Right lobe of liver (tissue), 6 donors: ENCODE measurements at regions not wholly inside any gene's neighbourhood (a gene's known extent, or its start where the extent isn't known, plus 50 kb on each side); places are given as distances from the start of the nearest gene placed in this dataset.

Experiments
- ATAC-seq, 4 donors: fragments of 200-7000 bp; cut with Tn5 transposase; one replicate each; pipeline ENCODE4 v1.9.1; 2020; ENCODE audit warnings: mild to moderate bottlenecking in 4 of 4, moderate library complexity in 4 of 4
- DNase-seq, 3 donors: peaks; one replicate each; pipeline ENCODE4 v3.0.0-alpha.2; 2020
- H3K27ac ChIP-seq, 3 donors: fragments of 200-600 bp; one replicate each; pipeline ENCODE4 v1.8.0; 2022
- H3K27me3 ChIP-seq, 2 donors: fragments of 200-600 bp; one replicate each; pipeline ENCODE4 v1.8.0; 2022
- H3K36me3 ChIP-seq, 4 donors: fragments of 200-600 bp; sonication (generic) in 1 of 4; one replicate each; pipeline versions ENCODE4 v1.5.1 to v1.8.0; 2017 to 2022; ENCODE audit warnings: control low read depth in 1 of 4
- H3K4me1 ChIP-seq, 4 donors: fragments of 200-600 bp; sonication (generic) in 1 of 4; one replicate each; pipeline versions ENCODE4 v1.5.1 to v1.8.0; 2017 to 2022; ENCODE audit warnings: control low read depth in 1 of 4
- H3K4me3 ChIP-seq, 3 donors: fragments of 200-600 bp; one replicate each; pipeline ENCODE4 v1.8.0; 2022
- H3K9me3 ChIP-seq, 4 donors: fragments of 200-600 bp; sonication (generic) in 1 of 4; one replicate each; pipeline versions ENCODE4 v1.5.1 to v1.8.0; 2017 to 2022; ENCODE audit warnings: control low read depth in 1 of 4
- POLR2A ChIP-seq: fragments of 450-650 bp; IDR thresholded peaks from one replicate; pipeline ENCODE4 v1.6.1; 2017; ENCODE audit warnings: antibody characterized with exemption, mild to moderate bottlenecking
- WGBS: methylation state at CpG from one replicate; pipeline ENCODE4 v1.1.6; 2018; ENCODE audit warnings: low coverage, low lambda C conversion rate; ENCODE audit not compliant: insufficient coverage; ENCODE audit errors: missing lambda C conversion rate; 5-methylcytosine and 5-hydroxymethylcytosine counted together
- intact Hi-C, 2 donors: fragments of 100-400 bp; cut with DNase I; formaldehyde crosslinking; loops; one replicate each; pipeline versions ENCODE4 v1.11.2 to v1.14.1; 2022
- TF ChIP-seq, protein P1 (sequence below), 4 donors: fragments of 200-600 bp in 3 of 4; fragments of 450-650 bp in 1 of 4; IDR thresholded peaks; one replicate each; pipeline versions ENCODE4 v1.5.1 to v1.8.0; 2016 to 2022; ENCODE audit warnings: antibody characterized with exemption in 4 of 4, mild to moderate bottlenecking in 2 of 4
- donor health status: DM: no; HTN: yes; CAD: no.
- donor health status: DM: no; HTN: no; CAD: no.
- donor health status: DM: no; HTN: no; CAD: no.
- donor health status: DM: no; HTN: yes; CAD: no.
- donor health status: DM: no; HTN: yes; CAD: no.

DNA sequence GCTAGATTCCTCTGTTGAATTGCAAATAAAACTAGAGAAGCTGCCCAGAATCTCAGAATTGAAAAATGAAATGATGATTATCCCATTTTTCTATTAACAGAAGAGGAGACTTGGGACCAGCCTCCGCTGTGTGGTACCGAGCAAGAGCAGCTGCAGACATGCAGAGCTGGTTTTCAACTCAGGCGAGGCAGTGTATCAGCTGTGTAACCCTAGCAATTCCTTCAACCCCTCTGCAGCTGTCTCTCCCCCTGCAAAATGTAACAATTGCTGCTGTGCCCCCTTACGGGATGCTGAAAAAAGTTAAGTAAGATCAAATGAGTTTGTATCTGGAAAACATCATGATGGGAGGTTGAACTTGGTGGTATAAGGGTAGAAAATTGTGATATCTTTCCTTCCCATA, 98.5 kb upstream of the C3orf80 start:
- DNase-seq (no peak), ATAC-seq (no peak)
- intact Hi-C loops = no loop called here
- Histone ChIP-seq H3K36me3 (no peaks in the 10 kb centered on the region), H3K9me3 (no peaks in the 10 kb centered on the region), H3K27me3 (no peaks in the 10 kb centered on the region), H3K27ac (no peak overlapping the region), H3K4me3 (no peak overlapping the region), H3K4me1 (no peaks in the 10 kb centered on the region)
- 87% methylated on average over 4 of the region's 4 CpGs for WGBS
- TF ChIP-seq, protein P1, sequence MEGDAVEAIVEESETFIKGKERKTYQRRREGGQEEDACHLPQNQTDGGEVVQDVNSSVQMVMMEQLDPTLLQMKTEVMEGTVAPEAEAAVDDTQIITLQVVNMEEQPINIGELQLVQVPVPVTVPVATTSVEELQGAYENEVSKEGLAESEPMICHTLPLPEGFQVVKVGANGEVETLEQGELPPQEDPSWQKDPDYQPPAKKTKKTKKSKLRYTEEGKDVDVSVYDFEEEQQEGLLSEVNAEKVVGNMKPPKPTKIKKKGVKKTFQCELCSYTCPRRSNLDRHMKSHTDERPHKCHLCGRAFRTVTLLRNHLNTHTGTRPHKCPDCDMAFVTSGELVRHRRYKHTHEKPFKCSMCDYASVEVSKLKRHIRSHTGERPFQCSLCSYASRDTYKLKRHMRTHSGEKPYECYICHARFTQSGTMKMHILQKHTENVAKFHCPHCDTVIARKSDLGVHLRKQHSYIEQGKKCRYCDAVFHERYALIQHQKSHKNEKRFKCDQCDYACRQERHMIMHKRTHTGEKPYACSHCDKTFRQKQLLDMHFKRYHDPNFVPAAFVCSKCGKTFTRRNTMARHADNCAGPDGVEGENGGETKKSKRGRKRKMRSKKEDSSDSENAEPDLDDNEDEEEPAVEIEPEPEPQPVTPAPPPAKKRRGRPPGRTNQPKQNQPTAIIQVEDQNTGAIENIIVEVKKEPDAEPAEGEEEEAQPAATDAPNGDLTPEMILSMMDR (IDR thresholded peaks at IDR 0.05) = no peak
- no peak for TF ChIP-seq POLR2A

DNA sequence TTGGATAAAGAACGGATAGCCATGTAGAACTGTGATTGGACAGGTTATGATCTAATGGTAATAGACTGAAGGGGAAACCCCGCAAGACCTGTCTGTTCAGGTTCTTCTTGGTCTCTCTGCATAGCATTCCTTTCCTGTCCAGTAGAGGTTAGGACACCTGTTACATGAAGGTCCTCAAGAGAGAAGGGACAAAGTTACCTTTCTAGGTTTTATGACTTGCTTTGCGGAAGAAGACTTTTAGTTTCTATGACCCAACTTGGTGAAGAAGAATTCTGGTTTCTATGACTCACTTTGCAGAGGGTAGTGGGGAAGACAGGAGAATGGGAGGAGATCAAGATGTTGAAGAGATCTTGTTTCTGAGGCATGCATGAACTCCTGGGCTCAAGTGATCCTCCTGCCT, 97.9 kb upstream of the C3orf80 start:
- TF ChIP-seq, protein P1 (IDR thresholded peaks at IDR 0.05) = no peak
- TF ChIP-seq POLR2A = no peak
- no peak for DNase-seq
- 74% methylated on average over 3 of the region's 3 CpGs for WGBS
- Histone ChIP-seq H3K4me1 (no peaks in the 10 kb centered on the region), H3K27ac (no peak overlapping the region), H3K4me3 (no peak overlapping the region), H3K9me3 (no peaks in the 10 kb centered on the region), H3K36me3 (no peaks in the 10 kb centered on the region), H3K27me3 (no peaks in the 10 kb centered on the region)
- no peak for ATAC-seq
- intact Hi-C loops = no loop called here

DNA sequence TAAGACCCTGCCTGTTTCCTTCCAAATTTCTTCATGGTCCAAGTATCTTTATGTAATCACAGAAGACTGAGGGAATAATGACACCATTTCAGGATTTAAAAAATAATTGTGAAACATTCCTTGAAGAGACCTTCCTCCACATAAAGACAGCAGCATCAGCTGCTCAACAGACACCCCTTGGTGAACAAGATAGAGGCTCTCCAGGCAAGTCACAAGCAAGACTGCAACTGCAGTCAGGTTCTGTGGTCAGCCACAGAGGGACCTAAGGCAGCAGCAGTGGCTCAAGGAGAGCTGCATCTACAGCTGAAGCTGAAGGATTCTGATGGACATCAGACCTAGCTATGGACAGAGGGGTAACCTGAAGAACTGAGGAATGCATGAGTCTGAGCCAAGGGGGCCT, 97.2 kb upstream of the C3orf80 start:
- H3K36me3 ChIP-seq = no peaks in the 10 kb centered on the region
- no peaks in the 10 kb centered on the region for H3K4me1 ChIP-seq
- H3K27ac ChIP-seq = no peak overlapping the region
- TF ChIP-seq, protein P1 (IDR thresholded peaks at IDR 0.05) = no peak
- no peak for TF ChIP-seq POLR2A
- no peaks in the 10 kb centered on the region for H3K9me3 ChIP-seq
- intact Hi-C loops = no loop called here
- DNase-seq (no peak), ATAC-seq (no peak)
- no peak overlapping the region for H3K4me3 ChIP-seq
- H3K27me3 ChIP-seq = no peaks in the 10 kb centered on the region

DNA sequence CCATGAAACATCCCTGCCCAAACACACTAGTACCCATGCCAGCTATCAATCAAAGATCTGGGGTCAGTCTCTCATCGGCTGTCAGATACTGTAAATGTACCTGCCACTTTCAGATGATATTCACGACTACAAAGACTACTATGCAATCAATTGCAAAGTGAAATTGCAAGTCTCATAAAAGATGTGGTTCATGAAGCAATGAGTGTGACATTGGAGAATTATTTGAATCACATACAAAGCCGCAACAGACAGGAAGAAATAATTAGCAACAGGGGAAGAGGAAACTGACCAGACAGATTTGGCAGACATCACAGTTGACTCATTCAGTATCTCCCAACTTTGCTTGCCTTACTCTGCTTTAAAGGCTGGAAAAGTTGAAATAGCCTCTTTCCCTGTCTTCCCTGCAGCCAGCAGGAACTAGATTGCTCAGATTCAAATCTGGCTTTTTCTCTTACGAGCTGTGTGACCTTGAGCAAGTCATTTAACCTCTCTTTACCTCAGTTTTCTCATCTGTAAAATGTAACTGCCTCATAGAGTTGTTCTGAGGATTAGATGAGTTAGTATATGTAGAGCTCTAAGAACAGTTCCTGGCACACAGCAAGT, 95.7 kb upstream of the C3orf80 start:
- intact Hi-C loops = loop anchor here (10.0 kb wide), 1 partner anchor 95 kb away; no protein-coding TSS in a partner anchor

More for the DNA sequence above, 95.7 kb upstream of the C3orf80 start:
- ATAC-seq = peak in 3 of 4 donors; percentile 14 to 83 (median 46)
- Histone ChIP-seq H3K36me3 (no peaks in the 10 kb centered on the region), H3K27ac (no peak overlapping the region), H3K4me1 (no peaks in the 10 kb centered on the region), H3K4me3 (no peak overlapping the region), H3K9me3 (no peaks in the 10 kb centered on the region), H3K27me3 (no peaks in the 10 kb centered on the region)
- TF ChIP-seq, protein P1 (IDR thresholded peaks at IDR 0.05) = no peak
- TF ChIP-seq POLR2A = no peak
- WGBS = 20% methylated on average over 4 of the region's 4 CpGs
- no peak for DNase-seq
